NAMALWA (cell line): ENCODE measurements at regions not wholly inside any gene's neighbourhood (a gene's known extent, or its start where the extent isn't known, plus 50 kb on each side); places are given as distances from the start of the nearest gene placed in this dataset.

Experiments used
- DNase-seq: peaks from one replicate; pipeline ENCODE4 v3.0.0-alpha.2; 2015; ENCODE audit warnings: low spot score

- DNase-seq: no peak
Measured at GRCh38 chr4:140213749-140214148, 59.8 kb upstream of the MAML3 start.

GRCh38 chr4:140213116-140213515, 59.1 kb upstream of the MAML3 start:
- no peak for DNase-seq

GRCh38 chr4:140212646-140213045, 58.7 kb upstream of the MAML3 start:
- DNase-seq: no peak

GRCh38 chr4:140212194-140212593, 58.2 kb upstream of the MAML3 start:
- DNase-seq: no peak

- no peak for DNase-seq
Measured at GRCh38 chr4:140211693-140212092, 57.7 kb upstream of the MAML3 start.

- no peak for DNase-seq
Measured at GRCh38 chr4:140211161-140211560, 57.2 kb upstream of the MAML3 start.

GRCh38 chr4:140208921-140209320, 54.9 kb upstream of the MAML3 start:
- no peak for DNase-seq
